Right atrium auricular region (tissue), 2 donors: ENCODE measurements at regions not wholly inside any gene's neighbourhood (a gene's known extent, or its start where the extent isn't known, plus 50 kb on each side); places are given as distances from the start of the nearest gene placed in this dataset.

ENCODE experiments used
- DNase-seq: peaks from one replicate; pipeline ENCODE4 v3.0.0-alpha.2; 2019; ENCODE audit warnings: low spot score
- H3K27ac ChIP-seq, 2 donors: fragments of 200-600 bp; sonication (generic); 1 replicate in 1 of 2; 2 replicates in 1 of 2; pipeline ENCODE4 v1.5.1; 2016 to 2019
- H3K27me3 ChIP-seq, 2 donors: fragments of 200-600 bp; sonication (generic); one replicate each; pipeline versions ENCODE4 v1.5.1 to v1.6.0; 2017 to 2019
- H3K36me3 ChIP-seq: fragments of 200-600 bp; sonication (generic); one replicate; pipeline ENCODE4 v1.5.1; 2016
- H3K4me1 ChIP-seq, 2 donors: fragments of 200-600 bp; sonication (generic); one replicate each; pipeline versions ENCODE4 v1.5.1 to v1.6.0; 2017 to 2019
- H3K4me3 ChIP-seq, 2 donors: fragments of 200-600 bp; sonication (generic); 1 replicate in 1 of 2; 2 replicates in 1 of 2; pipeline ENCODE4 v1.5.1; 2017 to 2019; ENCODE audit warnings: mild to moderate bottlenecking in 1 of 2, moderate library complexity in 1 of 2
- H3K9me3 ChIP-seq, 2 donors: fragments of 200-600 bp; sonication (generic); one replicate each; pipeline ENCODE4 v1.5.1; 2019
- microRNA-seq, 2 donors: library from miRNA; unstranded; fragments of <30 nt; microRNA quantifications; one replicate each; pipeline ENCODE4, GENCODE V29; 2016 to 2017; ENCODE audit warnings: borderline number of aligned reads in 2 of 2, borderline replicate concordance in 1 of 2
- TF ChIP-seq, protein P1 (sequence below), 2 donors: fragments of 200-600 bp; sonication (generic); IDR thresholded peaks; one replicate each; pipeline ENCODE4 v1.5.1; 2019; ENCODE audit warnings: antibody characterized with exemption in 2 of 2

DNA sequence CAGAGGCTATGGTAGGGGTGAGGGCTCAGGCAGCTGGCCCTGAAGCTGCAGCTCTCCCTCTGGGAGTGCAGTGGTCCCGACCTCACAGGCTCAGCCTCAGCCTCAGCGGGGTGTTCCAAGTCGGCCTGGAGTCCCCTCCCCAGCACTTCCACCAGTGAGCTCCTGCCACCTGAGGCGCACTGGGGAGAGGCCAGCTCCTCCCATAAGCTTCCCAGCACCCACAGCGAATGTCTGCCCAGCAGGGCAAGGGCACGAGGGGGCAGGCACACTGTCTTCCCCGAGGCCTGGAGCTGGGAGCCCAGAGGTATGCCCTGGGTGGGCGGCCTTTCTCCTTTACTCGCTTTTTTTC is 53.2 kb upstream of the SLCO4A1 start:
- H3K9me3 ChIP-seq, result no peaks in the 10 kb centered on the region
- H3K4me1 ChIP-seq, result peaks cover 0 to 12% of the 10 kb centered on the region in 2 donors
- H3K4me3 ChIP-seq, result no peak overlapping the region
- H3K36me3 ChIP-seq, result no peaks in the 10 kb centered on the region
- TF ChIP-seq, protein P1, sequence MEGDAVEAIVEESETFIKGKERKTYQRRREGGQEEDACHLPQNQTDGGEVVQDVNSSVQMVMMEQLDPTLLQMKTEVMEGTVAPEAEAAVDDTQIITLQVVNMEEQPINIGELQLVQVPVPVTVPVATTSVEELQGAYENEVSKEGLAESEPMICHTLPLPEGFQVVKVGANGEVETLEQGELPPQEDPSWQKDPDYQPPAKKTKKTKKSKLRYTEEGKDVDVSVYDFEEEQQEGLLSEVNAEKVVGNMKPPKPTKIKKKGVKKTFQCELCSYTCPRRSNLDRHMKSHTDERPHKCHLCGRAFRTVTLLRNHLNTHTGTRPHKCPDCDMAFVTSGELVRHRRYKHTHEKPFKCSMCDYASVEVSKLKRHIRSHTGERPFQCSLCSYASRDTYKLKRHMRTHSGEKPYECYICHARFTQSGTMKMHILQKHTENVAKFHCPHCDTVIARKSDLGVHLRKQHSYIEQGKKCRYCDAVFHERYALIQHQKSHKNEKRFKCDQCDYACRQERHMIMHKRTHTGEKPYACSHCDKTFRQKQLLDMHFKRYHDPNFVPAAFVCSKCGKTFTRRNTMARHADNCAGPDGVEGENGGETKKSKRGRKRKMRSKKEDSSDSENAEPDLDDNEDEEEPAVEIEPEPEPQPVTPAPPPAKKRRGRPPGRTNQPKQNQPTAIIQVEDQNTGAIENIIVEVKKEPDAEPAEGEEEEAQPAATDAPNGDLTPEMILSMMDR (IDR thresholded peaks at IDR 0.05), result no peak
- no peak for DNase-seq
- H3K27me3 ChIP-seq, result no peaks in the 10 kb centered on the region
- no peak overlapping the region for H3K27ac ChIP-seq

DNA sequence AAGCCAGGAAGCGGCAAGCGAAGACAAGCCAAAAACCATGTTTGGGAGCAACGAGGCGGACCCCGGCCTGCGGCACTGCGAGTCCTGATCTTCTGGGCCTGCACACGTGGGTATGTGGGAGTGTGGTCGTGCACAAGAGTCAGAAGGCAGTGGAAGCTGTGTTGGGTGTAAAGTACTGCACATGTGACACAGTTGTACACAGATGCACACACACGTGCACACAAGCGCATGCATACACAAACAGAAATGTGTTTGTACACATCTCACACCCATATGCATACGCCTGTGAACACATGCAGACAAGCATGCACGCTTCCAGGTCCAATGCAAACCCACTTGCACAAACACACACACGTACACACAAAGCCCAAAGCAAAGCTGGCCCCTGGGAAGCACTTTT is 52.6 kb upstream of the SLCO4A1 start:
- no peak for DNase-seq
- peaks cover 0 to 12% of the 10 kb centered on the region in 2 donors for H3K4me1 ChIP-seq
- no peaks in the 10 kb centered on the region for H3K9me3 ChIP-seq
- no peaks in the 10 kb centered on the region for H3K27me3 ChIP-seq
- TF ChIP-seq, protein P1 (IDR thresholded peaks at IDR 0.05), result no peak
- H3K27ac ChIP-seq, result no peak overlapping the region
- no peak overlapping the region for H3K4me3 ChIP-seq
- no peaks in the 10 kb centered on the region for H3K36me3 ChIP-seq

DNA sequence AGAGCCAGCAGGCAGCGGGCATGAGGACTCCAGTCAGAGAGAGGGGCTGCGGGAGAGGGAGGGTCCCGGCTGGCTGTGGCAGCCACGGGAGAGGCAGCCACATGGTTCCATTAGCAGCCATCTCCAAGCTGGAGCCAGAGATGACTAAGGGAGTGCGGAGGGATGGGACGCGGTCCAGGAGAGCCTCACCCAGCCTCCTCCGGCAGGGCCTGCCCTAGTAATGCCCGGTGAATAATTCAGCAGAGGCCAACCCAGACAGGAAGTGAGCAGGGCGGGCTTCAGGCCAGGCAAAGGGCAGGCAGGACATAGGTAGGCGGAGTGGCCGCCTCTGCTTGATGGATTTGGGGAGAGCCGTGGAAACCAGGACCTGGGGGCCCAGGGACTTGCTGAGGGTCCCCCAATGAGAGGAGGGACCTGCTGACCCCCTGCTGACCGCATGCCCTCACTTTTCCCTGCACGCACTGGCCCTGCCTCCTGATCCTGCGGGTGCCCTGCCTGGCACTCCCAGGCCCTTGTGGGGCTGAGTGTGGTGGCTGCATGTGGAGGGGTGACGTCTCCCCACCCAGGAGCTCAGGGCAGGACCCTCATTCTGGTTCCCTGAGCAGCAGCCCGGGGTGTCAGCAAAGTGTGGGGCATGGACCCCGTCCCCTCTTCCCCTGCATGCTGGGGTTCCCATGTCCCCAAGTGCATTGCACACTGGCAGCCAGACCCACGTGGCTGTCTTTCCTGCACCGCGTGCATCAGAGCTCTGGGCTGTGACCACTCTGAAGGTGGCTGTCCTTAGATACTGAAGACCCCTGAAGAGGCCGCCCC is 51.8 kb upstream of the SLCO4A1 start:
- Histone ChIP-seq H3K27me3 (no peaks in the 10 kb centered on the region), H3K9me3 (no peaks in the 10 kb centered on the region), H3K36me3 (no peaks in the 10 kb centered on the region), H3K27ac (no peak overlapping the region), H3K4me3 (no peak overlapping the region), H3K4me1 (peaks cover 0 to 16% of the 10 kb centered on the region in 2 donors)
- no peak for DNase-seq
- TF ChIP-seq, protein P1 (IDR thresholded peaks at IDR 0.05), result no peak

DNA sequence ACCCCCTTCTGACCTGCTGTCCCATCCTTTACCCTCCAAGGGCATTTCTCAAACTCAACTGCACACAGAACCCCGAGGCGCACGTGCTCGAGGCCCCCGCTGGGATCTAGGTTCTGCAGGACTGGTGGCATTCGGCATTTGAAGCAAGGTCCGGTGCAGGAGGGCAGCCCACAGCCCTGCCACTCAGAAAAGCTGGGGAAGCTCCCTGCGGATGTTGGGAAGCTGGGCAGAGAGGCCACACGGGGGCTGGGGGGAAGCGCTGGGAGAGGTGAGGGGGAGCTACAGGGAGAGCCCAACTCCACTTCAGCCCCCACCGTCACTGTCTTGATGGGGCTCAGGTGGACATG is 51.2 kb upstream of the SLCO4A1 start:
- Histone ChIP-seq H3K36me3 (no peaks in the 10 kb centered on the region), H3K27me3 (no peaks in the 10 kb centered on the region), H3K27ac (no peak overlapping the region), H3K4me3 (no peak overlapping the region), H3K9me3 (no peaks in the 10 kb centered on the region), H3K4me1 (peaks cover 0 to 22% of the 10 kb centered on the region in 2 donors)
- no peak for DNase-seq
- TF ChIP-seq, protein P1 (IDR thresholded peaks at IDR 0.05), result no peak

DNA sequence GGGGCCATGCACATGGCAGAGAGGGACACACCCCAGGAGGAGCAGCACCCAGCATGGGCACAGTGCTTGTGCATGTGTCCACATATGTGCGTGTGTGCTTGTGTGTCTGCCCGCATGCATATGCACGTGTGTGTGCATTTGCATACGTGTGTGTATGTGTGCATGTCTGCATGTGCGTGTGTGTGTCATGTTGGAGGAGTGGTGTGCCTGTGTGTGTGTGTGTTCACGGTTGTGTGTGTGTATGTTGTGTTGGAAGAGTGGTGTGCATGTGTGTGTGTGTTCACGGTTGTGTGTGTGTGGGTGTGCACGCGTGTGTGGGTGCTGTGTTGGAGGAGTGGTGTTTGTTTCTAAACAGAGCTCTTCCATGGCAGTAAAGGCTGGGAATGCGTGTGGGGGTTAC is 50.7 kb upstream of the SLCO4A1 start:
- Histone ChIP-seq H3K27ac (no peak overlapping the region), H3K4me1 (peaks cover 0 to 27% of the 10 kb centered on the region in 2 donors)

More for the DNA sequence above, 50.7 kb upstream of the SLCO4A1 start:
- TF ChIP-seq, protein P1 (IDR thresholded peaks at IDR 0.05), result no peak
- Histone ChIP-seq H3K36me3 (no peaks in the 10 kb centered on the region), H3K27me3 (no peaks in the 10 kb centered on the region), H3K4me3 (no peak overlapping the region), H3K9me3 (no peaks in the 10 kb centered on the region)
- DNase-seq, result no peak

Small RNA genes in the stretch of these regions (microRNA-seq; reads per million reads assigned to microRNA genes)
- 178 to 233 reads per million in 2 donors for gene MIR1-1
- 1.4 to 2.8 reads per million in 2 donors for gene MIR133A2
